Activated CD4-positive, alpha-beta memory T cell treated with anti-CD3 and anti-CD28 coated beads for 36 hours (primary cell): ENCODE measurements at regions not wholly inside any gene's neighbourhood (a gene's known extent, or its start where the extent isn't known, plus 50 kb on each side); places are given as distances from the start of the nearest gene placed in this dataset.

Experiments used
- CTCF ChIA-PET: fragments of 350-600 bp; sonication (Branson Sonifier 250); formaldehyde crosslinking; loops from one replicate; lab custom pipeline; 2021; ENCODE audit warnings: antibody characterized with exemption, inconsistent platforms; lab: Charles Lee
- POLR2A ChIA-PET: fragments of 350-600 bp; sonication (Branson Sonifier 250); formaldehyde crosslinking; loops from one replicate; lab custom pipeline; 2021; ENCODE audit warnings: antibody characterized with exemption; lab: Charles Lee
- DNase-seq: peaks from one replicate; pipeline ENCODE4 v3.0.0-alpha.2; 2020
- H3K27ac Mint-ChIP-seq: one replicate; pipeline ENCODE4 v1.8.0; 2021; ENCODE audit warnings: mixed read lengths
- H3K27me3 Mint-ChIP-seq: one replicate; pipeline ENCODE4 v1.8.0; 2021; ENCODE audit warnings: mixed read lengths
- H3K36me3 Mint-ChIP-seq: one replicate; pipeline ENCODE4 v1.8.0; 2021; ENCODE audit warnings: mixed read lengths
- H3K4me1 Mint-ChIP-seq: one replicate; pipeline ENCODE4 v1.8.0; 2021; ENCODE audit warnings: low read depth, mixed read lengths
- H3K4me3 Mint-ChIP-seq: one replicate; pipeline ENCODE4 v1.8.0; 2021; ENCODE audit warnings: mild to moderate bottlenecking, mixed read lengths
- H3K9me3 Mint-ChIP-seq: one replicate; pipeline ENCODE4 v1.8.0; 2021; ENCODE audit warnings: mixed read lengths
- intact Hi-C: fragments of 100-400 bp; cut with micrococcal nuclease; formaldehyde crosslinking; loops from one replicate; pipeline ENCODE4 v1.15.1; 2023

- H3K4me3 Mint-ChIP-seq: no peak overlapping the region
- no peak overlapping the region for H3K27ac Mint-ChIP-seq
- no peaks in the 10 kb centered on the region for H3K9me3 Mint-ChIP-seq
- H3K36me3 Mint-ChIP-seq: no peaks in the 10 kb centered on the region
- intact Hi-C loops: no loop called here
- H3K27me3 Mint-ChIP-seq: no peaks in the 10 kb centered on the region
- POLR2A ChIA-PET: no interaction called here
- CTCF ChIA-PET: no interaction called here
- DNase-seq: no peak
- no peaks in the 10 kb centered on the region for H3K4me1 Mint-ChIP-seq
Measured at GRCh38 chr1:82578086-82578726, 777.5 kb downstream of the ADGRL2 start.

- H3K4me3 Mint-ChIP-seq: no peak overlapping the region
- no peaks in the 10 kb centered on the region for H3K27me3 Mint-ChIP-seq
- H3K27ac Mint-ChIP-seq: no peak overlapping the region
- ChIA-PET CTCF (no interaction called here), POLR2A (no interaction called here)
- intact Hi-C loops: no loop called here
- no peaks in the 10 kb centered on the region for H3K36me3 Mint-ChIP-seq
- H3K4me1 Mint-ChIP-seq: no peaks in the 10 kb centered on the region
- DNase-seq: no peak
- H3K9me3 Mint-ChIP-seq: no peaks in the 10 kb centered on the region
Measured at GRCh38 chr1:82567348-82567747, 766.6 kb downstream of the ADGRL2 start.

- no peaks in the 10 kb centered on the region for H3K27me3 Mint-ChIP-seq
- H3K9me3 Mint-ChIP-seq: no peaks in the 10 kb centered on the region
- no peak overlapping the region for H3K4me3 Mint-ChIP-seq
- H3K4me1 Mint-ChIP-seq: no peaks in the 10 kb centered on the region
- no peaks in the 10 kb centered on the region for H3K36me3 Mint-ChIP-seq
- no peak for DNase-seq
- CTCF ChIA-PET: no interaction called here
- intact Hi-C loops: no loop called here
- POLR2A ChIA-PET: no interaction called here
- no peak overlapping the region for H3K27ac Mint-ChIP-seq
Measured at GRCh38 chr1:82565546-82565945, 764.8 kb downstream of the ADGRL2 start.

- Mint-ChIP-seq H3K9me3 (no peaks in the 10 kb centered on the region), H3K4me3 (no peak overlapping the region), H3K27ac (no peak overlapping the region), H3K36me3 (no peaks in the 10 kb centered on the region), H3K4me1 (no peaks in the 10 kb centered on the region), H3K27me3 (no peaks in the 10 kb centered on the region)
- intact Hi-C loops: no loop called here
- no peak for DNase-seq
- POLR2A ChIA-PET: no interaction called here
- CTCF ChIA-PET: no interaction called here
Measured at GRCh38 chr1:82565146-82565545, 764.4 kb downstream of the ADGRL2 start.

GRCh38 chr1:82564333-82564732 lies 763.6 kb downstream of the ADGRL2 start:
- no peaks in the 10 kb centered on the region for H3K36me3 Mint-ChIP-seq
- H3K4me3 Mint-ChIP-seq: no peak overlapping the region
- no peaks in the 10 kb centered on the region for H3K4me1 Mint-ChIP-seq
- POLR2A ChIA-PET: no interaction called here
- no peaks in the 10 kb centered on the region for H3K9me3 Mint-ChIP-seq
- no peaks in the 10 kb centered on the region for H3K27me3 Mint-ChIP-seq
- intact Hi-C loops: no loop called here
- no peak for DNase-seq
- CTCF ChIA-PET: no interaction called here
- H3K27ac Mint-ChIP-seq: no peak overlapping the region

- intact Hi-C loops: no loop called here
Measured at GRCh38 chr1:82562448-82562847, 761.7 kb downstream of the ADGRL2 start.

GRCh38 chr1:82560566-82560965 lies 759.8 kb downstream of the ADGRL2 start:
- CTCF ChIA-PET: no interaction called here
- POLR2A ChIA-PET: no interaction called here
- Mint-ChIP-seq H3K36me3 (no peaks in the 10 kb centered on the region), H3K9me3 (no peaks in the 10 kb centered on the region), H3K4me3 (no peak overlapping the region), H3K27ac (no peak overlapping the region), H3K4me1 (no peaks in the 10 kb centered on the region), H3K27me3 (no peaks in the 10 kb centered on the region)
- no peak for DNase-seq
- intact Hi-C loops: no loop called here

More at GRCh38 chr1:82562448-82562847, 761.7 kb downstream of the ADGRL2 start:
- Mint-ChIP-seq H3K27me3 (no peaks in the 10 kb centered on the region), H3K36me3 (no peaks in the 10 kb centered on the region), H3K4me3 (no peak overlapping the region), H3K9me3 (no peaks in the 10 kb centered on the region), H3K4me1 (no peaks in the 10 kb centered on the region), H3K27ac (no peak overlapping the region)
- ChIA-PET CTCF (no interaction called here), POLR2A (no interaction called here)
- DNase-seq: no peak

- CTCF ChIA-PET: no interaction called here
- H3K4me3 Mint-ChIP-seq: no peak overlapping the region
- DNase-seq: no peak
- no peaks in the 10 kb centered on the region for H3K9me3 Mint-ChIP-seq
- no peaks in the 10 kb centered on the region for H3K27me3 Mint-ChIP-seq
- intact Hi-C loops: no loop called here
- H3K27ac Mint-ChIP-seq: no peak overlapping the region
- POLR2A ChIA-PET: no interaction called here
- H3K4me1 Mint-ChIP-seq: no peaks in the 10 kb centered on the region
- H3K36me3 Mint-ChIP-seq: no peaks in the 10 kb centered on the region
Measured at GRCh38 chr1:82555501-82555900, 754.8 kb downstream of the ADGRL2 start.

- Mint-ChIP-seq H3K27ac (no peak overlapping the region), H3K4me1 (no peaks in the 10 kb centered on the region), H3K36me3 (no peaks in the 10 kb centered on the region), H3K9me3 (peaks cover 13% of the 10 kb centered on the region), H3K4me3 (no peak overlapping the region), H3K27me3 (no peaks in the 10 kb centered on the region)
- POLR2A ChIA-PET: no interaction called here
- CTCF ChIA-PET: no interaction called here
- no peak for DNase-seq
- intact Hi-C loops: no loop called here
Measured at GRCh38 chr1:82549841-82550240, 749.1 kb downstream of the ADGRL2 start.

- Mint-ChIP-seq H3K27ac (no peak overlapping the region), H3K9me3 (peaks cover 27% of the 10 kb centered on the region), H3K27me3 (no peaks in the 10 kb centered on the region), H3K4me3 (no peak overlapping the region), H3K36me3 (no peaks in the 10 kb centered on the region), H3K4me1 (no peaks in the 10 kb centered on the region)
- ChIA-PET POLR2A (no interaction called here), CTCF (no interaction called here)
- DNase-seq: no peak
- intact Hi-C loops: no loop called here
Measured at GRCh38 chr1:82542766-82543165, 742.0 kb downstream of the ADGRL2 start.

- Mint-ChIP-seq H3K36me3 (no peaks in the 10 kb centered on the region), H3K27me3 (no peaks in the 10 kb centered on the region), H3K9me3 (peaks cover 27% of the 10 kb centered on the region), H3K4me1 (no peaks in the 10 kb centered on the region), H3K27ac (no peak overlapping the region), H3K4me3 (no peak overlapping the region)
- no peak for DNase-seq
- POLR2A ChIA-PET: no interaction called here
- CTCF ChIA-PET: no interaction called here
- intact Hi-C loops: no loop called here
Measured at GRCh38 chr1:82542141-82542540, 741.4 kb downstream of the ADGRL2 start.

GRCh38 chr1:82540006-82540405 lies 739.3 kb downstream of the ADGRL2 start:
- intact Hi-C loops: no loop called here
- Mint-ChIP-seq H3K4me3 (no peak overlapping the region), H3K9me3 (peaks cover 23% of the 10 kb centered on the region), H3K27ac (no peak overlapping the region), H3K36me3 (no peaks in the 10 kb centered on the region), H3K27me3 (no peaks in the 10 kb centered on the region), H3K4me1 (no peaks in the 10 kb centered on the region)
- ChIA-PET CTCF (no interaction called here), POLR2A (no interaction called here)
- no peak for DNase-seq

GRCh38 chr1:82538876-82539275 lies 738.1 kb downstream of the ADGRL2 start:
- ChIA-PET CTCF (no interaction called here), POLR2A (no interaction called here)
- peaks cover 19% of the 10 kb centered on the region for H3K9me3 Mint-ChIP-seq
- no peaks in the 10 kb centered on the region for H3K36me3 Mint-ChIP-seq
- DNase-seq: no peak
- intact Hi-C loops: no loop called here
- no peaks in the 10 kb centered on the region for H3K4me1 Mint-ChIP-seq
- no peak overlapping the region for H3K27ac Mint-ChIP-seq
- no peaks in the 10 kb centered on the region for H3K27me3 Mint-ChIP-seq
- no peak overlapping the region for H3K4me3 Mint-ChIP-seq
